Hematopoietic multipotent progenitor cell treated with erythropoietin and hydrocortisone succinate and interleukin-3 and kit ligand, for 6 days (in vitro differentiated cells): ENCODE measurements at regions not wholly inside any gene's neighbourhood (a gene's known extent, or its start where the extent isn't known, plus 50 kb on each side); places are given as distances from the start of the nearest gene placed in this dataset.
A peak's percentile ranks its signal among the peaks of the same experiment; 100 is the strongest.
"Not testable (repeated sequence)": the region's sequence is repeated elsewhere in the genome, so short reads cannot be mapped to it uniquely, and the experiment has no call there.

Experiments
- DNase-seq: peaks from one replicate; pipeline ENCODE4 v3.0.0-alpha.2; 2015

GRCh38 chr15:99819981-99820718 lies 86.9 kb upstream of the LYSMD4 start:
- no peak for DNase-seq

- DNase-seq = no peak
Observed at GRCh38 chr15:99818872-99819271, 85.6 kb upstream of the LYSMD4 start.

- DNase-seq = not testable (repeated sequence)
Observed at GRCh38 chr15:99816862-99817261, 83.6 kb upstream of the LYSMD4 start.

GRCh38 chr15:99810663-99811062 lies 77.4 kb upstream of the LYSMD4 start:
- DNase-seq = not testable (repeated sequence)

- DNase-seq = not testable (repeated sequence)
Observed at GRCh38 chr15:99799854-99800250, 66.6 kb upstream of the LYSMD4 start.

- not testable (repeated sequence) for DNase-seq
Observed at GRCh38 chr15:99799182-99799853, 66.1 kb upstream of the LYSMD4 start.

- DNase-seq = not testable (repeated sequence)
Observed at GRCh38 chr15:99796940-99797870, 64.0 kb upstream of the LYSMD4 start.

GRCh38 chr15:99791881-99792807 lies 58.9 kb upstream of the LYSMD4 start:
- DNase-seq = peak; percentile 4

- peak; percentile 25 for DNase-seq
Observed at GRCh38 chr15:99790751-99791150, 57.5 kb upstream of the LYSMD4 start.

- DNase-seq = no peak
Observed at GRCh38 chr15:99788156-99788555, 54.9 kb upstream of the LYSMD4 start.

- DNase-seq = not testable (repeated sequence)
Observed at GRCh38 chr15:99784800-99785199, 51.6 kb upstream of the LYSMD4 start.

GRCh38 chr15:99783918-99784619 lies 50.8 kb upstream of the LYSMD4 start:
- not testable (repeated sequence) for DNase-seq
